Sciatic nerve (tissue), 2 donors: ENCODE measurements at regions not wholly inside any gene's neighbourhood (a gene's known extent, or its start where the extent isn't known, plus 50 kb on each side); places are given as distances from the start of the nearest gene placed in this dataset.

Source experiments
- ATAC-seq: fragments of 200-7000 bp; cut with Tn5 transposase; one replicate; pipeline ENCODE4 v1.9.1; 2020; ENCODE audit warnings: mild to moderate bottlenecking, moderate library complexity
- DNase-seq: peaks from one replicate; pipeline ENCODE4 v3.0.0-alpha.2; 2020; ENCODE audit warnings: low spot score
- intact Hi-C: fragments of 100-400 bp; cut with DNase I; formaldehyde crosslinking; loops from one replicate; pipeline ENCODE4 v1.14.2; 2022
- donor health status: DM: no; HTN: no; CAD: no.
- donor health status: DM: no; HTN: no; CAD: no.

GRCh38 chr17:17398188-17398942 lies 78.4 kb upstream of the MED9 start:
- intact Hi-C loops, result no loop called here
- peak; percentile 78 for DNase-seq
- peak; percentile 88 for ATAC-seq

GRCh38 chr17:17398943-17399926 lies 77.6 kb upstream of the MED9 start:
- ATAC-seq, result peak; percentile 80
- intact Hi-C loops, result no loop called here
- DNase-seq, result no peak

GRCh38 chr17:17400070-17400469 lies 76.7 kb upstream of the MED9 start:
- ATAC-seq (no peak), DNase-seq (no peak)
- intact Hi-C loops, result no loop called here

- ATAC-seq (no peak), DNase-seq (no peak)
- intact Hi-C loops, result no loop called here
Measured at GRCh38 chr17:17400566-17401184, 76.1 kb upstream of the MED9 start.

GRCh38 chr17:17401271-17401781 lies 75.5 kb upstream of the MED9 start:
- ATAC-seq, result no peak
- DNase-seq, result no peak
- intact Hi-C loops, result no loop called here

GRCh38 chr17:17402558-17402957 lies 74.2 kb upstream of the MED9 start:
- DNase-seq, result no peak
- intact Hi-C loops, result no loop called here
- ATAC-seq, result no peak

GRCh38 chr17:17403065-17403464 lies 73.7 kb upstream of the MED9 start:
- no peak for ATAC-seq
- intact Hi-C loops, result no loop called here
- DNase-seq, result no peak

GRCh38 chr17:17403899-17404576 lies 72.8 kb upstream of the MED9 start:
- intact Hi-C loops, result no loop called here
- DNase-seq (no peak), ATAC-seq (no peak)

GRCh38 chr17:17405673-17406072 lies 71.1 kb upstream of the MED9 start:
- DNase-seq (no peak), ATAC-seq (no peak)
- intact Hi-C loops, result no loop called here

GRCh38 chr17:17406225-17406624 lies 70.6 kb upstream of the MED9 start:
- intact Hi-C loops, result no loop called here

GRCh38 chr17:17408236-17408794 lies 68.5 kb upstream of the MED9 start:
- no peak for DNase-seq
- intact Hi-C loops, result no loop called here
- ATAC-seq, result peak; percentile 67

More at GRCh38 chr17:17406225-17406624, 70.6 kb upstream of the MED9 start:
- DNase-seq (no peak), ATAC-seq (peak; percentile 82)

- DNase-seq, result no peak
- intact Hi-C loops, result no loop called here
Measured at GRCh38 chr17:17410357-17410756, 66.4 kb upstream of the MED9 start.

GRCh38 chr17:17411692-17412091 lies 65.1 kb upstream of the MED9 start:
- intact Hi-C loops, result no loop called here
- ATAC-seq (no peak), DNase-seq (no peak)

More at GRCh38 chr17:17410357-17410756, 66.4 kb upstream of the MED9 start:
- ATAC-seq, result no peak

- intact Hi-C loops, result no loop called here
- DNase-seq, result no peak
- no peak for ATAC-seq
Measured at GRCh38 chr17:17412326-17412725, 64.5 kb upstream of the MED9 start.

GRCh38 chr17:17413215-17413792 lies 63.5 kb upstream of the MED9 start:
- intact Hi-C loops, result no loop called here
- ATAC-seq (no peak), DNase-seq (no peak)

- DNase-seq (no peak), ATAC-seq (peak; percentile 47)
- intact Hi-C loops, result no loop called here
Measured at GRCh38 chr17:17413821-17414220, 63.0 kb upstream of the MED9 start.

GRCh38 chr17:17414341-17414805 lies 62.4 kb upstream of the MED9 start:
- ATAC-seq (peak; percentile 88), DNase-seq (peak; percentile 75)
- intact Hi-C loops, result no loop called here

GRCh38 chr17:17415006-17415405 lies 61.8 kb upstream of the MED9 start:
- no peak for DNase-seq
- intact Hi-C loops, result no loop called here
- ATAC-seq, result no peak
